ENCODE measurements at regions not wholly inside any gene's neighbourhood (a gene's known extent, or its start where the extent isn't known, plus 50 kb on each side); places are given as distances from the start of the nearest gene placed in this dataset.

DNA sequence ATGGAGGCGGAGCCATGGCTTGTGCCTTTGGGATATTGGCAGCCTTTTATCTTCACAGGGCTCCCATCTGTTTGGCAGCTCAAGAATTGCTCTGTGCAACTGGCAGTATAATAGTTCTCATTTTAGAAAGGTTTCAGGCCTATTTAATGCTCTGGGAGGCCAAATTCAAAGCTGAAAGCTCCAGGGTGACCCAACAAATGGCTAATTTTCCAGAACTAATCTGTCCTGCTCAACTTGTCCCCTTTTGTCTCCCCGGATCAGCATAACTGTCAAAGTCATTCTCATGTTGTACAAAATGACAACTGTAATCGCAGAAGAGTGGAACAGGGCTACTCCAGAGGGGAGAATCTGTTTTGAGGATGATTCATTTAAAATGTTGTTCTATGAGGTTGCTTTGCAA lies 52.6 kb upstream of the CXCL14 start:
- DNase-seq (ENCODE audit: low spot score): no peak
- Histone ChIP-seq H2BK12ac (ENCODE audit: low read length) (no peak overlapping the region), H3K23ac (ENCODE audit: low read depth, low read length, poor library complexity) (no peak overlapping the region), H3K4me1 (ENCODE audit: control insufficient read depth in 2 of 2, insufficient read depth in 1 of 2, low read depth in 1 of 2, low read length in 2 of 2) (peaks cover 0 to 1% of the 10 kb centered on the region in 2 donors), H3K18ac (ENCODE audit: low read length) (no peak overlapping the region), H3K14ac (ENCODE audit: low read length) (no peak overlapping the region), H2BK15ac (ENCODE audit: low read length) (no peak overlapping the region), H2AK5ac (ENCODE audit: low read depth, low read length) (no peak overlapping the region), H3K27me3 (ENCODE audit: control insufficient read depth in 3 of 3, insufficient read depth in 3 of 3, low read depth in 1 of 3, low read length in 3 of 3) (peaks cover 0 to 5% (median 0%) of the 10 kb centered on the region in 3 experiments), H3K9ac (ENCODE audit: low read depth, low read length, poor library complexity) (no peak overlapping the region), H3K36me3 (replicated peaks in 1 of 2; ENCODE audit: control insufficient read depth in 2 of 2, insufficient read depth in 2 of 2, low read length in 2 of 2) (no peaks in the 10 kb centered on the region), H3K4ac (ENCODE audit: low read length) (no peak overlapping the region), H3K4me3 (ENCODE audit: low read length in 2 of 2) (no peak overlapping the region), H3K4me2 (ENCODE audit: insufficient read depth, low read length, poor library complexity, severe bottlenecking) (no peak overlapping the region), H3K79me1 (ENCODE audit: low read depth, low read length) (no peaks in the 10 kb centered on the region), H3K27ac (replicated peaks; ENCODE audit: low read length) (no peak overlapping the region), H4K91ac (ENCODE audit: low read depth, low read length, poor library complexity) (no peak overlapping the region), H3K9me3 (replicated peaks in 1 of 2; ENCODE audit: control insufficient read depth in 2 of 2, insufficient read depth in 1 of 2, low read depth in 1 of 2, low read length in 2 of 2) (peaks cover 0 to 2% of the 10 kb centered on the region in 2 donors), H2BK120ac (ENCODE audit: low read depth, low read length) (no peak overlapping the region), H2AFZ (ENCODE audit: low read length) (no peak overlapping the region), H2BK5ac (ENCODE audit: low read length) (no peak overlapping the region), H4K8ac (ENCODE audit: low read depth, low read length) (no peak overlapping the region)
- no CpG with 5 or more reads among the region's 3 CpGs for WGBS, 2 donors (ENCODE audit: extremely low coverage in 2 of 2, insufficient read length in 2 of 2, insufficient replicate concordance in 1 of 2)

DNA sequence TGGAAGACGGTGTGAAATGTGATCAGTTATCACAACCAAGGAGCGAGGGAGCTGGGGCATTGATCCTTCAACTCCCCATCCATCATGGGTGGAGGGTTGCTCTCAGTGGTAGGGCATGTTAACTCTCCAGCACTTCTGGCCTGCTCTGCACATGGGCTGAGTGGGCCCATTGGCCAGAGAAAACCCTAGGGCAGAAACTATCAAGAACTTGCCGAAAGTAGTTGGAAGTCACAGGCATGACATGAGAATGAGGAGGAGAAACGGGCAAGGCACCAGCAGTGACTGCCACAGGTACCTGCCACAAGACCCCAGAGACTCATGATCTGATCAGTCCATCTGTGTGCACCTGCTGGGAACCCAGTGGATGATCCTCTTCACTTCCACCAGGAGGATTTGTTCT lies 50.9 kb upstream of the CXCL14 start:
- no peaks in the 10 kb centered on the region for H3K36me3 ChIP-seq (replicated peaks in 1 of 2; ENCODE audit: control insufficient read depth in 2 of 2, insufficient read depth in 2 of 2, low read length in 2 of 2)
- no peak overlapping the region for H2BK15ac ChIP-seq (ENCODE audit: low read length)
- peaks cover 0 to 2% of the 10 kb centered on the region in 2 donors for H3K9me3 ChIP-seq (replicated peaks in 1 of 2; ENCODE audit: control insufficient read depth in 2 of 2, insufficient read depth in 1 of 2, low read depth in 1 of 2, low read length in 2 of 2)
- no peak overlapping the region for H3K27ac ChIP-seq (replicated peaks; ENCODE audit: low read length)
- no peak overlapping the region for H3K23ac ChIP-seq (ENCODE audit: low read depth, low read length, poor library complexity)
- H2BK12ac ChIP-seq (ENCODE audit: low read length): no peak overlapping the region
- H2AK5ac ChIP-seq (ENCODE audit: low read depth, low read length): no peak overlapping the region
- no peak overlapping the region for H3K4me2 ChIP-seq (ENCODE audit: insufficient read depth, low read length, poor library complexity, severe bottlenecking)
- no peak overlapping the region for H4K8ac ChIP-seq (ENCODE audit: low read depth, low read length)
- no peak overlapping the region for H3K9ac ChIP-seq (ENCODE audit: low read depth, low read length, poor library complexity)
- H3K27me3 ChIP-seq (ENCODE audit: control insufficient read depth in 3 of 3, insufficient read depth in 3 of 3, low read depth in 1 of 3, low read length in 3 of 3): no peaks in the 10 kb centered on the region
- peak overlapping the region; percentile 3 for H3K14ac ChIP-seq (ENCODE audit: low read length)
- no peak overlapping the region for H4K91ac ChIP-seq (ENCODE audit: low read depth, low read length, poor library complexity)
- H3K4ac ChIP-seq (ENCODE audit: low read length): no peak overlapping the region
- no peaks in the 10 kb centered on the region for H3K79me1 ChIP-seq (ENCODE audit: low read depth, low read length)
- DNase-seq (ENCODE audit: low spot score): no peak
- H3K18ac ChIP-seq (ENCODE audit: low read length): no peak overlapping the region
- no peak overlapping the region for H2AFZ ChIP-seq (ENCODE audit: low read length)
- no CpG with 5 or more reads among the region's 4 CpGs for WGBS, 2 donors (ENCODE audit: extremely low coverage in 2 of 2, insufficient read length in 2 of 2, insufficient replicate concordance in 1 of 2)
- no peak overlapping the region for H2BK5ac ChIP-seq (ENCODE audit: low read length)
- no peaks in the 10 kb centered on the region for H3K4me1 ChIP-seq (ENCODE audit: control insufficient read depth in 2 of 2, insufficient read depth in 1 of 2, low read depth in 1 of 2, low read length in 2 of 2)
- H3K4me3 ChIP-seq (ENCODE audit: low read length in 2 of 2): no peak overlapping the region
- no peak overlapping the region for H2BK120ac ChIP-seq (ENCODE audit: low read depth, low read length)

DNA sequence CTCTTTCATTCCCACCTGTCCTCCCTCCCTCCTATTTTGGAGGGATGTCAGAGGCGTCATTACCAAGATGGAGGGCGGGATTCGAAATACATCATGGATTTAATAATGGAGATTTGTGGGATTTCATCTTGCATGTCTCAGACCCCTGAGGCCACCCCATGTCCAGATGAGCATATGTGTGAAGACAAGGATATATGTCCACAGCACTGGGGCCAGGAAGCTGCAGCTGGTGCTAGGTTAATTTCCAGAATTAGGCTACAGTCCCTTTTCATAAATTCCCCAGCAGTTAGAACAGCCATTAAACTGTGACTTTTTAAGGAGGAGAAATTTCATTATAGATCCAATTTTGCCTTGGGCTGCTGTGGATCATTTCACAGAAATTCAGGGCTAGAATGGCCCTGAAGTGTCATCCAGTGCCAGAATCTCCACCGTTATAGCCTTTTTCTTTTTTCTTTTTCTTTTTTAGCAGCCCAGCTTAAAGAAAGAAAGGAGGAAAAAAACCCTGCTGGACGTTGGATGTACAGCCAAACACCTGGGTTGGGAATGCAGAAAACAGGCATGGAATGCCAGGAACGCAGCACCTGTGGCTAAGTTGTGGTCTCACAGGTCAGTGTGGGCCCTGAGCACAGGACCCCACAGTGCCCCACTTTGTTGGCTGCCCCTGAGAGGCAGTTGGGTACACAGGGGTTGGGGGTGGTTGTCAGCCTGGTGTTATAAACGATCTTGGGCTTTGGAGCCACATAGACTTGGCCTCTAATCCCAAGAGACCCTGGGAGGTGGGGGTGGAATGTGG lies 50.2 kb upstream of the CXCL14 start:
- no CpG with 5 or more reads among the region's 7 CpGs for WGBS, 2 donors (ENCODE audit: extremely low coverage in 2 of 2, insufficient read length in 2 of 2, insufficient replicate concordance in 1 of 2)
- DNase-seq (ENCODE audit: low spot score): no peak
- Histone ChIP-seq H4K91ac (ENCODE audit: low read depth, low read length, poor library complexity) (no peak overlapping the region), H2BK120ac (ENCODE audit: low read depth, low read length) (no peak overlapping the region), H3K27me3 (ENCODE audit: control insufficient read depth in 3 of 3, insufficient read depth in 3 of 3, low read depth in 1 of 3, low read length in 3 of 3) (no peaks in the 10 kb centered on the region), H3K9ac (ENCODE audit: low read depth, low read length, poor library complexity) (no peak overlapping the region), H3K9me3 (replicated peaks in 1 of 2; ENCODE audit: control insufficient read depth in 2 of 2, insufficient read depth in 1 of 2, low read depth in 1 of 2, low read length in 2 of 2) (peaks cover 0 to under 1% of the 10 kb centered on the region in 2 donors), H3K23ac (ENCODE audit: low read depth, low read length, poor library complexity) (no peak overlapping the region), H2BK15ac (ENCODE audit: low read length) (no peak overlapping the region), H3K27ac (replicated peaks; ENCODE audit: low read length) (no peak overlapping the region), H3K79me1 (ENCODE audit: low read depth, low read length) (no peaks in the 10 kb centered on the region), H2AK5ac (ENCODE audit: low read depth, low read length) (no peak overlapping the region), H3K36me3 (replicated peaks in 1 of 2; ENCODE audit: control insufficient read depth in 2 of 2, insufficient read depth in 2 of 2, low read length in 2 of 2) (no peaks in the 10 kb centered on the region), H2BK12ac (ENCODE audit: low read length) (no peak overlapping the region), H2AFZ (ENCODE audit: low read length) (no peak overlapping the region), H3K4ac (ENCODE audit: low read length) (no peak overlapping the region), H3K4me1 (ENCODE audit: control insufficient read depth in 2 of 2, insufficient read depth in 1 of 2, low read depth in 1 of 2, low read length in 2 of 2) (no peaks in the 10 kb centered on the region), H3K4me3 (ENCODE audit: low read length in 2 of 2) (no peak overlapping the region), H3K14ac (ENCODE audit: low read length) (peak overlapping the region; percentile 3), H4K8ac (ENCODE audit: low read depth, low read length) (no peak overlapping the region), H2BK5ac (ENCODE audit: low read length) (no peak overlapping the region), H3K4me2 (ENCODE audit: insufficient read depth, low read length, poor library complexity, severe bottlenecking) (no peak overlapping the region), H3K18ac (ENCODE audit: low read length) (no peak overlapping the region)

All from neuronal stem cell (in vitro differentiated cells).